ENCODE measurements at regions not wholly inside any gene's neighbourhood (a gene's known extent, or its start where the extent isn't known, plus 50 kb on each side); places are given as distances from the start of the nearest gene placed in this dataset.
"Not testable (repeated sequence)": the region's sequence is repeated elsewhere in the genome, so short reads cannot be mapped to it uniquely, and the experiment has no call there.

DNA sequence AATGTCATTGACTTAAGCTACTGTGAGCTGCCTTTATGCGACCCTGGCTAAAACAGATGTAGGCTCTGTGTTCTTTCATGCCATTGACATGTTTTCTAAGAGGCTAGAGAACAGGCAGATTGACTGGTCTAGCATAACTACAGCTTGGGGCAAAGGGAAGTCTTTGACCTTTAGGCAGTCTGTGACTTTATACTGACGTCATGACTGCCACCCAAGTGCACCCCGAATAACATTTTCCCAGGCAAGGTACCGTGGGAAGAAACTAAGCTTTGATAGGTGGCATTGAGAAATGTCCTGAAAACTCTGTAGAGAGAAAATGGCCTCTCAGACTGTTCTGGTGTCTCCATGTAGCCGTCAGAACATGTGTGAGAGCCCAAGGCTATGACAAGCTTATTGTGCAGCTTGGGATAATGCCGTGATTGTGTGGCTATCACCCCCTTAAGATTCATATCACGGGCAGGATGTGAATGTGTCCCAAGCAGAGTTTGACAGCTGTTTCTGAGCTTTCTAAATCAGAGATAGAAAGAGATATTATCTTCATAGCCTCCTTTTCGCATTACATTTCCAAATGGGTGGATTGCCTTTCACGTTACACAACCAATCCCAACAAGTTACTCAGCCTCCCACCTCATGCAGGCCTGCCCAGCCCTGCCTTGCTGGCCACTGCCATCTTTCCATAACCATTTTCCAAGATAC lies 672.2 kb upstream of the ACVR2A start:
- no peak for DNase-seq

DNA sequence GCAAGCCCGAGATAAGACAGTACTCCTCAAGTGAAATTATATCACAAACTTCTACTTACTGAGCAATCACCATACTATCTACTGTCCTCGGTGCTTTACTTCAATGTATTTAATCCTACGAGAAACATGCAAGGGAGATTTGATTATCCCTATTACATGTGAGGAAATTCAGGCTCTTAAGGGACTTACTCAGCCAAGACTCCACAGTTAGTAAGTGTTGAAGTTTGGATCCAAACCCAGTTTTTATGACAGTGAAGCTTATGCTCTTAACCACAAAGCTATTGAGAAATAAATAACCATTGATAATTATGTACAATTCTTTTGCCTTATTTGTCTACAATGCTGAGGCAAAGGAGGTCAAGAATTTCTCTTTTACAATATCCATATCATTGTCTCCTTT lies 672.9 kb upstream of the ACVR2A start:
- no peak for DNase-seq

DNA sequence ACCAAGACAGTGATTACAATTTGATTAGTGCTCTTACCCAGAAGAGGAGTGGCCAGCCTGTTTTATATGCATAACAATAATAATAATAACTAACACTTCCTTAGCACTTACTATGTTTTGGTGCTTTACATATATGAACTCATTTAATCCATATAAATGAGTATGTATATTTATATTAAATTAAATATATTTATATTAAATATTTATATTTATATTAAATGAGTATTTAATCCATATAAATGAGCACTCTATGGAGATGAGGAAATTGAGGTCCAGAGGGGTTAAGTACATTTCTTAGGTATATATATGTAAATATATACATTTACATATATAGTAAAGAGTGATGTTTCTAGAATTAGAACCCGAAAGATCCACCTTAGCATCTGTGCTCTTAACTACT lies 673.9 kb upstream of the ACVR2A start:
- DNase-seq, result no peak

DNA sequence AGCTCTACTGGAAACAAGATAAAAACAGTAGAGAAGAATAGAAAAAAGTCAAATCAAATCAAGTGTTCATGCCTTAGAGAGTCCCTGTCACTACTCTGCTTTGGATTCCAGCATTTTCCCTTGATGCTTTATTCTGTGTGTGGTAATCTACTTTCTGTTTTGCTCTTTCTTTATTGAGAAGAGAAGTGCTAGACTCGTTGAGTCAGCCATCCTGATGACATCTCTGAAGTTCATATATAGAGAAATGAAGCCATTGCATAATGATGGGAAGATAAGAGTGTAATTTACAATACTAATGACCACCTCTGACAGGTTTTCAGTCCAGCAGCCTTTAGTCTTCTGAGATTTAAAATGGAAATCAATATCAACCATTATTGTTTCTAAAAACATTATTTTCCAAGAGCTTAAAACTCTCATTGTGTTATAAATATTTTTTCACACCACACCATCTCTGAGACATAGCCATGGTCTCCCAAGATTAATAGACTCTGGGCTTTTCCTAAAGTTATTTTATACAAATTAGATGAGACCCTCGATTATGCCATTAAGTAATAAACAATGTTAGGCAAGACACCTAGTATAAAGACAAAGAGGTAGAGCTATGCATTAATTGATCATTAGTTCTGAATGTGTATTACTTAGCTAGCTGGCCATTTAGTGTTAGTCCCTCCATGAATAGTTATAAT lies 679.0 kb upstream of the ACVR2A start:
- no peak for DNase-seq

DNA sequence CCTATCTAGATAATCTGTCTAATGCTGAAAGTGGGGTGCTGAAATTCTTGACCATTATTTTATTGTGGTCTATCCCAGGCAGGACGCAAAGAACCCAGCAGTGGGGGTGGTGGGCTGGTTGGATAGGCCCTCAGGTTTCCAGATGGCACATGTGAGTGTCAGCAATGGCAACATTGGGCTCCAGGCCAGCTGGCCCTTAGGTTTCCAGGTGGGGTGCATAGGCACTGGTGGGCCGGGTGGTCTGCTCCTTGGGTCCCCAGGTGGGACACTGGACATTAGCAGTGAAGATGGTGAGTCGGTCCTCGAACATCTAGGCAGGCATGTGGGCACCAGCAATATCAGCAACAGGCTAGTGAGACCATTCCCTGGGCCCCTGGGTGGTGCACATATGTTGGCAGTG lies 680.3 kb upstream of the ACVR2A start:
- DNase-seq, result no peak

DNA sequence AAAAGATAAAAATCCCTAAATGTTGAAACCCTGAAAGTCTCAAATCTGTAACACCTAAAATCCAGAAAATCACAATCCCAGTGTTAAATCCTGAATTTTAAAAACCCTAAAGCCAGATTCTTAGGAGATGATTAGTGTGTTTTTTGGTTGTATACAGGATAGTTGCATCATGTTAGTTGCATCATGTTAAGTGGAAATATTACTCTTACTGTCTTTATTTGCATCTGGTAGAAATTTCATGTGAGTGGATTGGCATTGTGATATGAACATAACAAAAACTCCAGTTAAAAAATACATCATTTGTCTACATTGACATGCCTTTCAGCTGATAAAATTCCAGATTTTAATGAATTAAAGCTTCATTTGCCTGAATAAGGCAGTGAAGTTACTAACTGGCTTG lies 683.1 kb upstream of the ACVR2A start:
- DNase-seq, result no peak

DNA sequence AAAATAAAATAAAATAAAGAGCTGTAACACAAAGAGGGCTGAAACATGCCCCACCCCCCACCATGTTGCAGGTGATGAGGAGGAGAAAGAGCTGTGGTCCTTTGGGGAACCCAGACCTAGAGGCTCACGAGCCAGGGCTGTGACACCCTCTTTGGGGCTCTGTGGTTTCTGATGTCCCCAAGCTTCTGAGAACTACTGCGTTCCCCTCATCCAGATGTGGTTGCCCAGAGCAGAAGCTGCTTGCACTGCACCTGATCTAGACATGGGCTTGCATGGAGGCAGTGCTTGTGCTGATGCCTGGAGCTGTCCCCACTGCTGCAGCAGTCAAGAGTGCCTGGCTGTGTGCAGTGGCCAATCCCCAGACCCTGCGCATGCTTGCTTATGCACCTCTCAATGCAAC lies 687.9 kb upstream of the ACVR2A start:
- DNase-seq, result no peak

DNA sequence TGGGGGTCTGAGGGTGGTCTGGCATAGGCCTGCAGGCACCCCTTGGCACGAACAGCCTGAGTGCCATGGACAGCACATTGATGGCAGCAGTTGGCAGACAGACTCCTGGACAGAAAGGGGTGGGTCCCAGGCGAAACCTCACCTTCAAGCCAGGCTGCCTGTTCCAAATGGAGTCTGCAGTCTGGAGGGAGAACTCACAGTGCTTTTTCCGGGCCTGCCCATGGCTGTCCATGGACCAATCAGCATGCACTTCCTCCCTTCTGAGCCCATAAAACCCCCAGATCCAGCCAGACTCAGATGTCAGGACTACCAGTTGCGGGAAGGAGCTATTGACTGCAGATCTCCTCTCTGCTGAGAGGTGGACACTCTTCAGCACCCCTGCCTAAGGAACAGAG lies 694.6 kb upstream of the ACVR2A start:
- DNase-seq, result no peak

DNA sequence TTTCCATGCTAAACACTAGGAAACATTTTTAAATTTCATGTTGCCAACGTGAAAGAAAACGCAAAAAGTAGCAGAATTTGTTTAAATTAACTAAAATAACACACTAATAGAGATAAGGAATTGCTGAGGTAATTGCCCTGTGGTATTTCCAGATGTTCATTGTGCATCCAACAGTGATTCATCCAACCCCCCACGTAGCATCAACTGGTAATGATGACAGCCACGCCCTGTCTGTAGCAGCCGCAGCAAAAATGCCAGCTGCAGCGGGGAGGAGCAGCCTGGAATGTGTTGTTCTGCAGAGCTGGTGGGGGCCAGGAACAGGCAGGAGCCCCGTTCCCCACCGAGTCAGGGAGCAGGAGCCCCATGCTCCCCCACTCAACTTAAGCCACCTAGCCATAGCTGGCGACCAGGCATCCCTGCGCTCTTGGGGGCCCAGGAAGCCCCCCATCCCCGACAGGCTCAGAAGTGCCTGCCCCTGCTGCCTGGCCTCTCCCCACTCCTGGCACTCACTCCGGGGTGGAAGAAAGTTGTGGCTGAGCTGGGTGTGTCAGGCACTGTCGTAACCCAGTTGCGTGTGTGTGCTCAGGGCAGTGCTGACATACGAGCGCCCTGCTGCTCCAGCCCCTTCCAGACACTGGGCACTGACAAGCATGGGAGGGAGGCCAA lies 695.1 kb upstream of the ACVR2A start:
- DNase-seq, result no peak

DNA sequence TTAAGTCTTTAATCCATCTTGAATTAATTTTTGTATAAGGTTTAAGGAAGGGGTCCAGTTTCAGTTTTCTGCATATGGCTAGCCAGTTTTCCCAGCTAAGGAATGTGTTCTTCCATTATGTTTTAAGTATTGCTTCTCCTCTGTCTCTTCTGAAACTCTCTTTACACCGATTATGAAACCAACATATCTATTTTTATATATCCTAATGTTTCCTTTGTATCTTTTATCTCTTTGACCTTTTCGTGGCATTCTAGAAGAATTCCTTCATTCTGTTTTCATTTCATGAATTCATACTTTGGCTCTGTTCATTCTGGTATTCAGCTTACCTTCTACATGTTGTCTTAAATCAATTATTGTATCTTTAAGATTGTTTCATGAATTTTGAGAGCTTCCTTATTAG lies 697.0 kb upstream of the ACVR2A start:
- DNase-seq, result no peak

DNA sequence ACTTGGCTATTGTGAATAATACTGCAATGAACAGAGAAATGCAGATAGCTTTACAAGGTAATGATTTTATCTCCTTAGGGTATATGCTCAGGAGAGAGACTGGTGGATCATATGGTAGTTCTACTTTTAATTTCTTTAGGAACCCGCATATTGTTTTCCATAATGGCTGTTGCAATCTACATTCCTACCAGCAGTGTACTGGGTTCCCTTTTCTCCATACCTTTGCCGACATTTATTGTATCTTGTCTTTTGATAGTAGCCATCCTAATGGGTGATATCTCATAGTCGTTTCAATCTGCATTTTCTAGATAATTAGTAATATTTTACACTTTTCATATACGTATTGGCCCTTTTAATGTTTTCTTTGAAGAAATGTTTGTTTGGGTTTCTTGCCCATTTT lies 702.9 kb upstream of the ACVR2A start:
- DNase-seq, result no peak

DNA sequence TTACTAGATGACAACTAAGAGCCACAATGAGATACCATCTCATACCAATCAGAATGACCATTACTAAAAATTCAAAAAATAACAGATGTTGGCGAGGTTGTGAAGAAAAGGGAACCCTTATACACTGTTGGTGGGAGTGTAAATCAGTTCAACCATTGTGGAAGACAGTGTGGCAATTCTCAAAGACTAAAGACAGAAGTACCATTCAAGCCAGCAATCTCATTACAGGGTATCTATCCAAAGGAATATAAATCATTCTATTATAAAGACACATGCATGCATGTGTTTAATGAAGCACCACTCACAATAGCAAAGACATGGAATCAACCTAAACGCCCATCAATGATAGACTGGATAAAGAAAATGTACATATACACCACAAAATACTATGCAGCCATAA lies 705.1 kb upstream of the ACVR2A start:
- DNase-seq, result not testable (repeated sequence)

DNA sequence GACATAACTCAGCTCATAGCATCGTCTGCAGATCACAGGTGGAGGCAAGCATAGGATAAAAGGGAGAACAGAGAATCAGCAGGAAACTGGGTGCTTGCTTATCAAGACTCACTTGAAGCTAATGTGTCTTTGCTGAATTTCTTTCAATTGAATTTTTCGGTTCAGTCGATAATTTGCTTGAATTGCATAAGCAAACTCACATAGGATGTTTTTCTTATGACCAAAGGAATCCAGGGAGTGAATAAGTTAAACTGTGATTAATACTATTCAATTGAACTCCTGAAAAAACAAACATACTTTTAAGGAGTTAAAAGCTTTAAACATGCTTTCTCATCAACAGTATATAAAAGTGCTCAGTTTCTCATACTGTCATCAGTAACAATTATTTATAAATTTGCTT lies 707.1 kb upstream of the ACVR2A start:
- no peak for DNase-seq

DNA sequence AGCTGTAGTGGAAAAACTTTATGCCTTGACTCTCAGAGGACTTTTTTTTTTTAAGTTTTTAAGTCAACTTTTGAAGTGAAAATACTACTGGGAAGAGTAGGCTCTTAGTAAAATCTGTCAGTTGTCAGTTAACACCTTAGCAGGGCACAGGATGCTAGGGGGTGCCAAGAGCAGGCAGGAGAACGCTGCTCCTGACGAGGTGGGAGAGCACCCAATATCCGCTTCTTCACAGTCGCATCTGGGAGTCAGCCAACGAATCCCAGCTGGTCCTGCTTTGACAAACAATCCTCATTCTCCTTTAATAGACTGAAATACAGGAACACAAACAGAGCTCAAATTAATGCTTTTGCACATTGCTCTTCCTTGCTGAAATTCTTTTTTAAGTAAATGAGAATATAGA lies 709.5 kb upstream of the ACVR2A start:
- no peak for DNase-seq

DNA sequence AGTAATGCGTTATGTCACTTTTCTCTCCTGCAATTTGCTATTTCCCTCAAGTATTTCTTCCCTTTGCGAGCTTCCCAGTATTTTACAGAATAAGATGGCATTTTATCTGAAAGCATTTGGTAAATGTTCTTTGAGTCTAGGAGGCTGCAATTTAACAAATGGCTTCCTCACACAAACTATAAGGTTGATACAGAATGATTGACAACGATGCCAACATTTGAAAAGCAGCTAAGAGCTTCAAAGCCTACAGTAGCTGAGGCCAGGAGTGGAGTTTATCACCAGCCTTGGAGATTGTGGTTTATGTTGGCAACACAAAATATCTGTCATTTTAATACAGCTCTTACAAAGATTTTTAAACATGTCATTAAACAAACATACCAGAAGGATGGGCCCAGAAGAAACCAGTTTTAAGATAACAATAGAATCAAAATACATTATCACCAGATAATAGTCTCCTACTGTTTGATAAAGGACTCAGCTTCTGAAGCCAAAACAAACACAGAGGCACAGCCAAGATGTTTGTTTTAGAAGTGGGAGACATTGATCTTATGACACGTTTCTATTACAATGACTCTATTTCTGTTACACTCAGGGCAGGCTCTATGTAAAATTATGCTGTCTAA lies 711.4 kb upstream of the ACVR2A start:
- no peak for DNase-seq

DNA sequence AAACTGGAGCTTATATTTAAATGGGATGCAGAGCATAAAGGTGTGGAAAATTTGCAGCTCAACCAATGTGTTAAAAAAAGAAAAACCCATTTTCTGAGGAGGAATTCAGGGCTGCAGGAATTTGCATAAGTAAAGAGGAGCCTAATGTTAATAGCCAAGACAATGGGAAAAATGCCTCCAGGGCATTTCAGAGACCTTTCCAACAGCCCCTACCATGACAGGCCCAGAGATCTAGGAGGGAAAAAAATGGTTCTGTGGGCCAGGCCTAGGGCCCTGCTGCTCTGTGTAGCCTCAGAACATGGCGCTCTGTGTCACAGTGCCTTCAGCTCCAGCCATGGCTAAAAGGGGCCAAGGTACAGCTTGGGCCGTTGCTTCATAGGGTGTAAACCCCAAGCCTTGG lies 719.7 kb upstream of the ACVR2A start:
- DNase-seq, result no peak

DNA sequence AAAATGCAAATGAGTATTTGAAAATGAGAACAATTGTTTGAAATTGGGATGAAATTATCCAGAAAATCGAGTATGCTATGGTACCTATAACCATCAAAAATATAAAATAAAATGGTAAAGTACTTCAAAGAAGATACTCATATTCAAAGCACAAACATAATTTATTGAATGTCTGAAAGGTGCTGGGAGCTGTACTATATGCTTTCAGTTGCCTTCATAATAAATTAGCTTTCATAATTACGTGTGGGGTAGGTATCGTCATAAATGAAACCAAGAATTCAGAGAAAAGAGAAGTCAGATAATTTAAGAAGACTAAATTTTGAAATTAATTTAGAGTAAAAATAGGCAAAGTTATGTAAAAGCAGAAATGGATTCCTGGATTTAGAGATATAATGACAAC lies 721.9 kb upstream of the ACVR2A start:
- no peak for DNase-seq

DNA sequence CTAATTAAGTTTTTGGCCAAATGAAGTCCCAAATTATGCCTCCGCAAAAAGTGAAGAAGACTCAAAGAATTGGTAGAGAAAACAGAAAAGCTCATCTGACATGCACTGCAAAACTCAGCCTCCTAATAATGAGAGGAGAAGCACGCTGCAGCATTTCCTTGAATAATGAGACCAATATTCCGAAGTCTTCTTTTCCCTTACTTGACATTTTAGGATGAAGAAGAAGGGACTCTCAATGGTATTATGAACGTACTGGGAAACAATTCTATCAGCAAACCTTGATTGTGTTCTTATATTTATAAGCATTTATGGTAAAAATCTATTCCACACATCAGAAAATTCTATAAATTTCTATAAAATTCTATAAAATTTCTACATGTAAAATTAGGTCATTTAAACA lies 733.9 kb upstream of the ACVR2A start:
- no peak for DNase-seq

DNA sequence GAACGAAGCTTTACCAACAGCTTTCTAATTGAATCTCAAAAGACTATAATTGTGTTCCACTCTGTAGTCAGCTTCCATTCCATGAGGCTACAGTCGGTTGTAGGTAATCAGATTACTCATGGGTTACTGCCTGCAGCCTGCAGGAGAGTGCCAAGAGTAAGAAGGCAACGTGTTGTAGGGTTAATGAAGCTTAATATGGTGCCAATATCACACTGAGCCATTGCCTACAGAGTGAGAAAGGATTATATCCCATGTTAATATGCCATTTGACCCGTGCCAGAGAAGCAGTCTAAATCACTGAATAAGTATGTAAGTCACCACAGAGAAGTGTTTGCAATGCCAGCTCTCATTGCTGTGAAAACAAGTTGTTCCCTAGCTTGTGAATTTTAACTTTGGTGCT lies 734.5 kb upstream of the ACVR2A start:
- no peak for DNase-seq

DNA sequence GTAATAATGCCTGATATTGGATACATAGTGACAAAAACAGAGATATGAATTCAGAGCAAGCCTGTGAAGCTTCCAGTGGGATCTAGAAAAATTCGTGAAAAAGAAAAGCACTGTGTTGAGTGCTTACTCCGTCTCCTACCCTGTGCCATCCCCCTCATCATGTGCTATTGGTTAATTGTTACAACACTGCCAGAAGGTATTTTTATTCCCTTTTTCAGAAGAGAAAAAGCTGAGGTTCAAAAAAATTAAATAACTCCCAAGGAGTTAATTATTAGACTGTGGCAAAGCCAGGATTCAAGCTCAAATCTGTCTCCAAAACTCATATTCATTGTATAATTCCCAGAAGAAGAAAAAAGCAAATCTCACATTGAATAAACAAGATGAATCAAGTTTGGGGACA lies 735.5 kb upstream of the ACVR2A start:
- DNase-seq, result no peak

DNA sequence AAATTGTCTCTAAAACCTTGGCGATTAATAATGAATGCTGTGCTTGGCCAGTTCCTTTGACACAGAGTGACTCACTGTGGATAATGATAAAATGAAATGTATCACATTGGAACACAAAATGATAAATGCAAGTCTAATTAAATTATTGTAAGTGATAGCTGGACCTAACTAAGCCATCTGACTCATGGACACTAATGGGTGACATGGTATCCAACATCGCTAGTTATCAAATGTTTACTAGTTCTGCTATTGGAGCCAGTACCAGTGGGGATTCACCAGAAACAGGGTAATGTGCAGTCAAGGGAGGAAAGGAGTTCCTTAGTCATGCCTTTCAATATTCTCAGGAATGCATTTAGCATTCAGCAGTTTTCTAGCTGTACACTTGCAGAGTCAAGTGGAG lies 736.3 kb upstream of the ACVR2A start:
- DNase-seq, result no peak

DNA sequence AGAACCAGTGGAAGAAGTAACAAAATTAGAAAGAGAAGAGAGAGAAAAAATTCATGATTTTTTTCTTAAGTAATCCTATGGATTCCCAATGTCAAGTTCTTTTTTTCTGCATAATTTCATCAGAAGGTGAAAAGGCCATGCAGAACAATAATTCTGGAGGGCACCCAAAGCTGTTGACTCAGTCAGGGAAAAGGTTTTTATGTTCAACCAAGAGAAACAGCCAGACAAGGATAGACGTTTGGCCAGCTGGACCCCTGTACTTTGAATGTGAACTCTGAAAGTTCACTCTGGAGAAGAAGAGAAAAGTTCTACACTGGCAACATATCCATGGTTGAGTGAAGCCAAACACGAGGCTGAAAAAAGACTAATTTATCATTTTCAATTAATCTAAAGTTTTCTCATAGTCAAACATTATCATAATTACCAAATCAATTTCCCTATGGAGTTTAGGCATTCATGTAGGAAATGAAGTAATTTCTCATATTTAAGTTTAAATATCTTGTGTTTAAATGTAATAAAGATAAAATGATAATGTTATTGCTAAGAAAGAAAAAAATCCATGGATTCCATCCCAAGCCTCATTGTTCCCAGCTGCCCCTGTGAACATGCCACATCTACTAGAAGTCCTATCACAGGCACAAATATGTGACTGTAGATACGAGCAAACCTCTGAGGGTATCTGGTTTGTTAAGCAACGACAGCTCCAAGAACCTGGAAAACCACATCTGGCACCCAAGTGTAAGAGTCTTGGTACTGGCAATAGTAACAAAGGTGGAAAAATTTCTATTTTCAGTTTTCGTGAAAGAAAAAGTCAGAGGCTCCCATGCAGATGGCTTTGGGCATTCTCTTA lies 742.7 kb upstream of the ACVR2A start:
- DNase-seq, result no peak

DNA sequence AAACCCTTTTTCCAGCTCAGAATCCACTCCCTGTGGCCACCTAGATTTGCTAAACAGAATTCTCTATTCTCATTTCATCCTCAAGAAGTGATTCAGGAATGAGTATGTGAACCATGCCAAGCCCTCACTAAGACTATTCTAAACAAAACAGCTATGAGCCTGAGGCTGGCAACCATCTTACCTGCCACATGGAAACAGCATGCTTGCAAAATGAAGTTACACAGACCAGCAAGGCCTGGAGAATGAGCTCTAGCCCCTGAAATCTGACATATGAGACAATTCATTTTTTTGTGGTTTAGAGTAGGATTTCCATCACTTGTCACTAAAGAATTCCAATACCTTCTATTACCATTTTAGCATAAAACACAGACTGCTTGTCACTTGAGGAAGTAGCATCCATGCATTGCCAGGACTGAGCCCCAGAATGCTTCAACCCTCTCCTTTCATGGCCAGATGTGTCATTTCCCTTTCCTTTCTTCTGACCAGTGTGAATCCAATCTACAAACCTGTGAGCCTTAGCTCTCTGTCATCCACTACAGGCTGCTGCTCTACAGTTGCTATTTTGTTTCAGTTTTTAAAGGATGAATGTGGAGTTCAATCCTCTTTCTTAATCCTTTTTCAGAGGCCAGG lies 744.3 kb upstream of the ACVR2A start:
- no peak for DNase-seq
